GM18907 (cell line): ENCODE measurements at regions not wholly inside any gene's neighbourhood (a gene's known extent, or its start where the extent isn't known, plus 50 kb on each side); places are given as distances from the start of the nearest gene placed in this dataset.
"Not testable (repeated sequence)": the region's sequence is repeated elsewhere in the genome, so short reads cannot be mapped to it uniquely, and the experiment has no call there.

ENCODE experiments used
- ATAC-seq: cut with Tn5 transposase; IDR thresholded peaks from one replicate; pipeline ENCODE4 v1.9.1; 2021; ENCODE audit warnings: mild to moderate bottlenecking, moderate library complexity; ENCODE audit not compliant: unreplicated experiment

- ATAC-seq: no peak
Observed at GRCh38 chr5:102068870-102069269, 227.2 kb downstream of the SLCO4C1 start.

- no peak for ATAC-seq
Observed at GRCh38 chr5:102049517-102049916, 246.6 kb downstream of the SLCO4C1 start.

- ATAC-seq: no peak
Observed at GRCh38 chr5:102048940-102049339, 247.1 kb downstream of the SLCO4C1 start.

- ATAC-seq: not testable (repeated sequence)
Observed at GRCh38 chr5:102047073-102047472, 249.0 kb downstream of the SLCO4C1 start.

GRCh38 chr5:102040326-102040725 lies 255.8 kb downstream of the SLCO4C1 start:
- no peak for ATAC-seq

GRCh38 chr5:102036927-102037326 lies 259.2 kb downstream of the SLCO4C1 start:
- no peak for ATAC-seq

GRCh38 chr5:102031711-102032110 lies 264.4 kb downstream of the SLCO4C1 start:
- no peak for ATAC-seq

GRCh38 chr5:102018690-102019089 lies 277.4 kb downstream of the SLCO4C1 start:
- ATAC-seq: no peak

GRCh38 chr5:102018279-102018678 lies 277.8 kb downstream of the SLCO4C1 start:
- ATAC-seq: no peak

- no peak for ATAC-seq
Observed at GRCh38 chr5:102014371-102014770, 281.7 kb downstream of the SLCO4C1 start.

GRCh38 chr5:102010644-102011043 lies 285.4 kb downstream of the SLCO4C1 start:
- ATAC-seq: no peak

- ATAC-seq: no peak
Observed at GRCh38 chr5:101997235-101997634, 298.8 kb downstream of the SLCO4C1 start.

- ATAC-seq: no peak
Observed at GRCh38 chr5:101995585-101995984, 300.5 kb downstream of the SLCO4C1 start.

- ATAC-seq: no peak
Observed at GRCh38 chr5:101991486-101991885, 304.6 kb downstream of the SLCO4C1 start.

GRCh38 chr5:101989659-101990058 lies 306.4 kb downstream of the SLCO4C1 start:
- no peak for ATAC-seq

GRCh38 chr5:101977729-101978345 lies 318.2 kb downstream of the SLCO4C1 start:
- peak; percentile 92 for ATAC-seq

- ATAC-seq: no peak
Observed at GRCh38 chr5:101976933-101977332, 319.2 kb downstream of the SLCO4C1 start.

- ATAC-seq: no peak
Observed at GRCh38 chr5:101969742-101970141, 326.3 kb downstream of the SLCO4C1 start.

- no peak for ATAC-seq
Observed at GRCh38 chr5:101966476-101966875, 329.6 kb downstream of the SLCO4C1 start.

- no peak for ATAC-seq
Observed at GRCh38 chr5:101955891-101956290, 340.2 kb downstream of the SLCO4C1 start.

- ATAC-seq: no peak
Observed at GRCh38 chr5:101950019-101950418, 346.1 kb downstream of the SLCO4C1 start.

- ATAC-seq: no peak
Observed at GRCh38 chr5:101948615-101949014, 347.5 kb downstream of the SLCO4C1 start.

GRCh38 chr5:101943784-101944183 lies 352.3 kb downstream of the SLCO4C1 start:
- no peak for ATAC-seq
